Coronary artery (tissue), 2 donors: ENCODE measurements at regions not wholly inside any gene's neighbourhood (a gene's known extent, or its start where the extent isn't known, plus 50 kb on each side); places are given as distances from the start of the nearest gene placed in this dataset.

Experiments
- DNase-seq: peaks from one replicate; pipeline ENCODE4 v3.0.0-alpha.2; 2017; ENCODE audit warnings: low spot score
- H3K27ac ChIP-seq, 2 donors: fragments of 200-600 bp; sonication (generic); one replicate each; pipeline ENCODE4 v1.5.1; 2016 to 2019
- H3K4me3 ChIP-seq: fragments of 200-600 bp; sonication (generic); 2 replicates; pipeline ENCODE4 v1.5.1; 2016; ENCODE audit warnings: mild to moderate bottlenecking, moderate library complexity
- TF ChIP-seq, protein P1 (sequence below): fragments of 200-600 bp; sonication (generic); IDR thresholded peaks from one replicate; pipeline ENCODE4 v1.5.1; 2019; ENCODE audit warnings: antibody characterized with exemption

DNA sequence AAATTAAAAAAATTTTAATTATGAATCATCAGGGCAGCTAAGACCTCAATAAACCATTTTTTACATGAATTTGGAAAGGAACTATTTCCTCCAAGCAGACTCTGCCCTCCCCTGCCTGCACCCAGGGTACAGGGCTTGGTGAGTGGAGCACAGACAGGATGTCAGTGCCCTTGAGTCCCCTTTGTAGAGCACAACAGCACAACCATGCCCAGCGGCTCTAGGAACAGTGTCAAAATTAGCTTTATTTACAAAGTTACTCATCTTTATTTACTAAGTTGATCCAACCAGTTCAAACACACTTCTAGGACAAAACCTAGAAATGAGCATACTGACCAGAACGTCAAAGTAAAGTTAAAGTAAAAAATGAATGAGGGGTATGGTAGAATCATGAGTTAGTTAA is 90.6 kb upstream of the TSC22D2 start:
- H3K27ac ChIP-seq: no peak overlapping the region
- no peak for DNase-seq
- H3K4me3 ChIP-seq: no peak overlapping the region
- TF ChIP-seq, protein P1, sequence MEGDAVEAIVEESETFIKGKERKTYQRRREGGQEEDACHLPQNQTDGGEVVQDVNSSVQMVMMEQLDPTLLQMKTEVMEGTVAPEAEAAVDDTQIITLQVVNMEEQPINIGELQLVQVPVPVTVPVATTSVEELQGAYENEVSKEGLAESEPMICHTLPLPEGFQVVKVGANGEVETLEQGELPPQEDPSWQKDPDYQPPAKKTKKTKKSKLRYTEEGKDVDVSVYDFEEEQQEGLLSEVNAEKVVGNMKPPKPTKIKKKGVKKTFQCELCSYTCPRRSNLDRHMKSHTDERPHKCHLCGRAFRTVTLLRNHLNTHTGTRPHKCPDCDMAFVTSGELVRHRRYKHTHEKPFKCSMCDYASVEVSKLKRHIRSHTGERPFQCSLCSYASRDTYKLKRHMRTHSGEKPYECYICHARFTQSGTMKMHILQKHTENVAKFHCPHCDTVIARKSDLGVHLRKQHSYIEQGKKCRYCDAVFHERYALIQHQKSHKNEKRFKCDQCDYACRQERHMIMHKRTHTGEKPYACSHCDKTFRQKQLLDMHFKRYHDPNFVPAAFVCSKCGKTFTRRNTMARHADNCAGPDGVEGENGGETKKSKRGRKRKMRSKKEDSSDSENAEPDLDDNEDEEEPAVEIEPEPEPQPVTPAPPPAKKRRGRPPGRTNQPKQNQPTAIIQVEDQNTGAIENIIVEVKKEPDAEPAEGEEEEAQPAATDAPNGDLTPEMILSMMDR: no peak

DNA sequence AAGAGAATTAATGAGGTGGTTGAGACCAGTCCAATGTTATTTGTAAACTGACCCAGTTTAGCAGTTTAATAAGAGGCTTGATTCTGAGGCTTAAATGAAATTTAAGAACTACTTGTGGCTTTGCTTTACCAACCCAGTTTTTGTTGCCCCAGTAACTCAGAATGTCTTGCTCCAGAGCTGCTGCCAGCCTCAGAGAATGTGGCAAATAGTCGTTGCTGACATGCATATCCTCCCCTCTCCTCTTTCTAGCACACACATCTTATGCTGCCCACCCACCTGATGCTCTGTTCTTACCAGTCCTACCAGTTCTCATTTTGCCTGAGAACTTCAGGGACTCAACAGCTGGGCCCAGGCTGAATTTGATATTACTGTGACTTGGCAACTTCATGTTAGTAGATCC is 92.4 kb upstream of the TSC22D2 start:
- no peak overlapping the region for H3K27ac ChIP-seq
- DNase-seq: no peak
- no peak overlapping the region for H3K4me3 ChIP-seq
- TF ChIP-seq, protein P1: no peak

DNA sequence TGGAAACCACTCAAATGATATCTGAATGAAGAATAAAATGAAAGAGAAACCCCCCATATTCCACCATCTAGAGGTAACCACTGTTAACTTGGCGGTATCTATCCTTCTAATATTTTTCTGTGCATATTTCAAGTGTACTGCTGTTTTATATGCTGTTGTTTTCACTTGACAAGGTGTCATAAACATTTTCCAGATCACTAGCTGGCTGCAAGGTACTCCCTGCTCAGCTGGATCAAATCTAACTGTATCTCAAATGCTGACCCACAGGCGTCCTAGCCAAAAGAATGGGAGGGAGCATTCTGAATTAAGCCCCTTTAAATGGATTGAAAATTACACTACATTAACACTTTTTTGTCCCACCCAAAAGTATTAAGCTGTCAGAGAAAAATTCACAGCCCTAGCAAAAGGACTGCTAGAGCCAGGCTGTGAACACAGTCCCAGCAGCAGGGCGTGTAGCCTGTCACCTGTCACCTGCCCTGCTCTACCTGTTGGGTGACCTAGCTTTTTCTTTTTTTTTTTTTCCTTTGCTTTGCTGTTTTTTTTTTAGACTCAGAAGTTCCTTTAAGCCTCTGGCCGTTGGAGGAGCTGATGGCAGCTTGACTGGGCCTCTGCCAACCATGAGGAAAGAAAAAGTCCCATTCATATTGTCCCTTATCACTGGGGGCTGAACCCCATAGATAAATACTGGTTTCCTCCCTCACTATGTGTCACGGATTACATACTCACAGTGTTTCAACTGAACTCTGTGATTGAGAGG is 93.7 kb upstream of the TSC22D2 start:
- no peak overlapping the region for H3K27ac ChIP-seq

DNA sequence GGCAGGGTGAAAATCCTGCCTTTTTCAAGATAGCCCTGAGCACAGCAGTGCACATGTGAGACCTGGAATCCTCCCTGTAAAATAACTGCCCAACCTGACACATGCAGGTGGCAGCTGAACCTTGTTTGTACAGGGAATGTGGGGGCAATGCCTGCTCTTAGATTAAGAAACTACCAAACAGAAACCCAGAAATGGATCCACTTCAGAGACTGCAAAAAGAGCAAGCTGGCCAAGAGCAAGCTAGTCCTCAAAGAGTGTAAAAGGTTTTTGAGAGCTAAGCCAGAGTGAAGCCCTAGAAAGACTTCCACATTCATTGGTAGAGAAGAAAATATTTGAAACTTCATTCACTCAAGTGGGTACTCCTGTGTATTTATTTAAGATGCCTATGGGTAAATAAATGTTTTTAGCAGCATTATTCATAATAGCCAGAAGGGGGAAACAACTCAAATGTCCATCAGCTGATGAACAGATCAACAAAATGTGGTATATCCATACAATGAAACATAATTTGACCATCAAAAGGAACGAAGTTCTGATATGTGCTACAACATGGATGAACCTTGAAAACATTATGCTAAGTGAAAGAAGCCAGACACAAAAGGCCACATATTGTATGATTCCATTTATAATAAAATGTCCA is 96.0 kb upstream of the TSC22D2 start:
- Histone ChIP-seq H3K27ac (no peak overlapping the region), H3K4me3 (no peak overlapping the region)
- TF ChIP-seq, protein P1: no peak
- no peak for DNase-seq

More for the DNA sequence above, 93.7 kb upstream of the TSC22D2 start:
- no peak overlapping the region for H3K4me3 ChIP-seq
- no peak for DNase-seq
- TF ChIP-seq, protein P1: no peak

DNA sequence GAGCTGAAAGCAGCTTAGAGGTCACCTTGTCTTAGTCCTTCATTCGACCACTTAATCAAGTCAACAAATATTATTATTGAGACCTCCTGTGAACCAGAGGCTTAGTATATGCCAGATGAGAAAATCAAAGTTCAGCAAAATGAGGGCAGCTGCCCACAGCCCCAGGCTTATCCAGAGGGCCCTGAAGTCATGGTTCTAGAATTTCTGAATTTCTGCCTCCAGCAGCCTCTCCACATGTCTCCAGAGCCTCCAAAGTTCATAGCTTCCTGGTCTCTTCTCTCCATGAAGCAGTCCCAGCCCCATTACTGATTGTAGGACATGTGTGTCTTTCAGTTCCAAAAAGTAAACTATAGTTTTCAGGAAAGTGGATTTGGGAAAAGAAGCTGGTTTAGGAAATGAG is 96.9 kb upstream of the TSC22D2 start:
- Histone ChIP-seq H3K27ac (no peak overlapping the region), H3K4me3 (no peak overlapping the region)
- TF ChIP-seq, protein P1: no peak
- DNase-seq: no peak

DNA sequence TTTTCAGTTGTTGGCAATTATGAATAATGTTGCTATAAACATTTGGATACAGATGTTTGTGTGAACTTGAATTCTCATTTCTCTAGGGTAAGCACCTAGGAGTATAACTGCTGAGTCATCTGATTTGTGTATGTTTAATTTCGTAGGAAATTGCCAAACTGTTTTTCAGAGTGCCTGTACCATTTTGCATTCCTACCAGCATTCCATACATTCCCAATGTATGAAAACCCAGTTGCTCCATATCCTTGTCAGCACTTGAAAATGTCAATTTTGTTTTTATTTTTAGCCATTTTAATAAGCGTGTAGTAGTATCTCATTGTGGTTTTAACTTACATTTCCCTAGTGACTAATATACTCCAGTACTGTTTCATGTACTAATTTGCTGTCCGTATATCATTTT is 98.5 kb upstream of the TSC22D2 start:
- Histone ChIP-seq H3K27ac (no peak overlapping the region), H3K4me3 (no peak overlapping the region)
- TF ChIP-seq, protein P1: no peak
- DNase-seq: no peak

DNA sequence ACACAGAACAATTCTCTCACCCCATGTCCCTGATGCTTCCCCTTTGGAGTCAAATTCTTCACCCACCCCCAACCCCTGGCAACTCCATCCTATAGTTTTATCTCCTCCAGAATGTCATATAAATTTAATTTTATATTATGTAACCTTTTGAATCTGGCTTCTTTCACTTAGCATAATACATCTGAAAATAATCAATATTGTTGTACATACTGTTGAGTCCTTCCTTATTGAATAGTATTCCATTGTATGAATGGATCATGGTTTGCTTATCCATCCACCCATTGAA is 98.9 kb upstream of the TSC22D2 start:
- no peak overlapping the region for H3K27ac ChIP-seq
- no peak overlapping the region for H3K4me3 ChIP-seq
- TF ChIP-seq, protein P1: no peak
- no peak for DNase-seq
